ENCODE measurements at regions not wholly inside any gene's neighbourhood (a gene's known extent, or its start where the extent isn't known, plus 50 kb on each side); places are given as distances from the start of the nearest gene placed in this dataset.

DNA sequence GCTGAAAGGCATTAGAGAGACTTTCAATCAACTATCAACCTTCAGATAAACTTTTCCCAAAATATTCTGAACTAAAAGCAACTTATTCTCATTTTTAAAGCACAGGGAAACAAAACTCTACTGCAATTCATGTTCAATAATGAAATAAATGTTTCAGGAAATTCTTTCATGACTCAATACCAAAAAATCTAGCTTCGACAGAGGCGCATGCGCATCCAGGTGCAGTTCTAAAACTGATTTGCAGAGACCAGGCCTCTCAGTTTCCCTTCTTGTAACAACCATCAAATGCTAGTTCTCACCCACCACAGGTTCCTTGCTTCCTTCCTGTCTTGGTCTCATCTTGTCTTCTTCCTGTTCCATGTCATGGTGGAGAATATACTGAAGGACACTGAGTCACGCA is 55.3 kb upstream of the NRBF2 start:
- H3K27me3 ChIP-seq (ENCODE audit: control insufficient read depth, insufficient read depth, low read length), result no peaks in the 10 kb centered on the region
- no peak for FAIRE-seq

GRCh38 chr10:63072951-63073350 is 60.2 kb upstream of the NRBF2 start:
- Histone ChIP-seq H3K27me3 (ENCODE audit: control insufficient read depth, insufficient read depth, low read length) (no peaks in the 10 kb centered on the region), H3K4me3 (ENCODE audit: low read depth, low read length) (no peak overlapping the region), H3K36me3 (ENCODE audit: control insufficient read depth, insufficient read depth, low read length) (no peaks in the 10 kb centered on the region)
- DNase-seq (ENCODE audit: low read depth), result no peak
- no peak for FAIRE-seq
- TF ChIP-seq CTCF (IDR thresholded peaks at IDR 0.05; ENCODE audit: insufficient read depth, low read length, severe bottlenecking), result no peak

More for the DNA sequence above, 55.3 kb upstream of the NRBF2 start:
- Histone ChIP-seq H3K4me3 (ENCODE audit: low read depth, low read length) (no peak overlapping the region), H3K36me3 (ENCODE audit: control insufficient read depth, insufficient read depth, low read length) (no peaks in the 10 kb centered on the region)
- DNase-seq (ENCODE audit: low read depth), result no peak
- TF ChIP-seq CTCF (IDR thresholded peaks at IDR 0.05; ENCODE audit: insufficient read depth, low read length, severe bottlenecking), result no peak

DNA sequence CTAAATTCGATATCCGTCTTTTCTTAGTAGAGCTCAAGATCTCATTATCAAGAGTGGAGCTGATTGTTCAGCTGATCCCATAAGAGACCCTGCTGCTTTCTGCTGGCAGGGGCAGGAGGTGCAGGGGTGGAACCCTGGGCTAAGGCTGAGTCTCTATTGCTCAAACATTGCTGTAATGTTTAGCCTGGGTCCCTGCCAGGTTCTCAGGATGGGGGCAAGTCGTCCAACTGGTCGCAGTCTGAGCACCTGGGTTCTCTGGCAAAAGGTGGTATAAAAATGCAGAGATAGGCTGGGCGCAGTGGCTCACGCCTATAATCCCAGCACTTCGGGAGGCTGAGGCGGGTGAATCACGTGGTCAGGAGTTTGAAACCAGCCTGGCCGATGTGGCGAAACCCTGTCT is 62.0 kb upstream of the NRBF2 start:
- H3K4me3 ChIP-seq (ENCODE audit: low read depth, low read length), result no peak overlapping the region

DNA sequence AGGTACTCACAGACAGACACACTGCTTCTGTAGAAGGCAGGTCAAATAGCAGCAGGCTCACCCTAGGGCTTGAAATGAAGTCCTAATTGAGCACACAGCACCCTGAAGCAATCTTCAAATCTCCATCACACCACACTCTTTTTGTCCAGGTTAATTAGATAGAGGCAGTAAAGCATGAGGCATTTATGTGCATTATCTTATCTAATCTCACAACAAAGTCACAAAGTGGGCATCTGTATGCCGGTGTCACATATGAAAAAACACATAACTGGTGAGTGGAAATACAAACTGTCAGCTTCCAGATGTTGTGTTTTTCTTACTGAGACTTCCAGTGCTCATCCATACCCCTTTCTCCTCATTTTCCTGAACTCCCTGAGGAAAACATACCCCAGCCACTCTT is 63.8 kb upstream of the NRBF2 start:
- no peaks in the 10 kb centered on the region for H3K36me3 ChIP-seq (ENCODE audit: control insufficient read depth, insufficient read depth, low read length)
- no peak for DNase-seq (ENCODE audit: low read depth)
- no peak for TF ChIP-seq CTCF (IDR thresholded peaks at IDR 0.05; ENCODE audit: insufficient read depth, low read length, severe bottlenecking)
- H3K27me3 ChIP-seq (ENCODE audit: control insufficient read depth, insufficient read depth, low read length), result no peaks in the 10 kb centered on the region
- H3K4me3 ChIP-seq (ENCODE audit: low read depth, low read length), result no peak overlapping the region
- no peak for FAIRE-seq

More for the DNA sequence above, 62.0 kb upstream of the NRBF2 start:
- Histone ChIP-seq H3K27me3 (ENCODE audit: control insufficient read depth, insufficient read depth, low read length) (no peaks in the 10 kb centered on the region), H3K36me3 (ENCODE audit: control insufficient read depth, insufficient read depth, low read length) (no peaks in the 10 kb centered on the region)
- TF ChIP-seq CTCF (IDR thresholded peaks at IDR 0.05; ENCODE audit: insufficient read depth, low read length, severe bottlenecking), result no peak
- DNase-seq (ENCODE audit: low read depth), result peak; percentile 32
- no peak for FAIRE-seq

DNA sequence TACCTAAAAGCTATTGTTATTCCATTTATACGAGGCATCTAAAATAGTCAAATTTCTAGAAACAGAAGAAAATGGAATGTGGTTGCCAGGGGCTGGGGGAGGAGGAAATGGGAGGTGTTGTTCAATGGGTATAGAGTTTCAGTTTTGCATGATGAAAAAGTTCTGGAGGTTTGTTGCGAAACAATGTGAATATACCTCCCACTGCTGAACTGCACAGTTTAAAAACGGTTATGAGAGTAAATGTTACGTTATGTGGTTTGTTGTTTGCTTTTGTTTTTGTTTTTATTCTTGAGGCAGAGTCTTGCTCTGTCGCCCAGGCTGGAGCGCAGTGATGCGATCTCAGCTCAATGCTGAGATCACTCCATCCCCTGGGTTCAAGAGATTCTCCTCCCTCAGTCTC is 64.9 kb upstream of the NRBF2 start:
- DNase-seq (ENCODE audit: low read depth), result peak; percentile 38
- no peaks in the 10 kb centered on the region for H3K27me3 ChIP-seq (ENCODE audit: control insufficient read depth, insufficient read depth, low read length)
- FAIRE-seq, result no peak
- H3K4me3 ChIP-seq (ENCODE audit: low read depth, low read length), result no peak overlapping the region
- no peaks in the 10 kb centered on the region for H3K36me3 ChIP-seq (ENCODE audit: control insufficient read depth, insufficient read depth, low read length)
- no peak for TF ChIP-seq CTCF (IDR thresholded peaks at IDR 0.05; ENCODE audit: insufficient read depth, low read length, severe bottlenecking)

DNA sequence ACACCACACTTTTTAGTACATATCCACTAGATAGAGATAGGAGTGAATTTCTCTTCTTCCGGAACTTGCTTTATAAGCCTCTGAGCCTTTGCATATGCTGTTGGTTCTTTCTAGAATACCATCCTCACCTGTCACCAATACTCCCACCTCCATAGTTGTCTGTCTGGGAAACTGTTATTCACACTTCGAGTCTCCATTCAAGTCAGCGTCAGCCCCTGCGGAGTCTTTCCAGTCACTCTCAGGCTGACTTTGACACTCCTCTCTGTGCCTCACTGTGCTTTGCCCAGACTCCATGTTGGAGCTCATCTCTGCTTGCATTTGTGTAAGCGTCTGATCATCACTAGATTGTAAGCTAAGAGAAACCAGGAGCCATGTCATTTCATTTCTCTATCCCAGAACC is 66.5 kb upstream of the NRBF2 start:
- FAIRE-seq, result no peak
- DNase-seq (ENCODE audit: low read depth), result no peak
- Histone ChIP-seq H3K4me3 (ENCODE audit: low read depth, low read length) (no peak overlapping the region), H3K27me3 (ENCODE audit: control insufficient read depth, insufficient read depth, low read length) (no peaks in the 10 kb centered on the region), H3K36me3 (ENCODE audit: control insufficient read depth, insufficient read depth, low read length) (no peaks in the 10 kb centered on the region)
- no peak for TF ChIP-seq CTCF (IDR thresholded peaks at IDR 0.05; ENCODE audit: insufficient read depth, low read length, severe bottlenecking)
